Stimulated activated CD8-positive, alpha-beta memory T cell treated with anti-CD3 and anti-CD28 coated beads, Interleukin-2, amount 100 ng/mL, for 48 hours (primary cell): ENCODE measurements at regions not wholly inside any gene's neighbourhood (a gene's known extent, or its start where the extent isn't known, plus 50 kb on each side); places are given as distances from the start of the nearest gene placed in this dataset.
A peak's percentile ranks its signal among the peaks of the same experiment; 100 is the strongest.
"Not testable (repeated sequence)": the region's sequence is repeated elsewhere in the genome, so short reads cannot be mapped to it uniquely, and the experiment has no call there.

ENCODE experiments used
- DNase-seq, 2 donors: peaks; one replicate each; pipeline ENCODE4 v3.0.0-alpha.2; 2020; ENCODE audit warnings: low read depth in 2 of 2

DNA sequence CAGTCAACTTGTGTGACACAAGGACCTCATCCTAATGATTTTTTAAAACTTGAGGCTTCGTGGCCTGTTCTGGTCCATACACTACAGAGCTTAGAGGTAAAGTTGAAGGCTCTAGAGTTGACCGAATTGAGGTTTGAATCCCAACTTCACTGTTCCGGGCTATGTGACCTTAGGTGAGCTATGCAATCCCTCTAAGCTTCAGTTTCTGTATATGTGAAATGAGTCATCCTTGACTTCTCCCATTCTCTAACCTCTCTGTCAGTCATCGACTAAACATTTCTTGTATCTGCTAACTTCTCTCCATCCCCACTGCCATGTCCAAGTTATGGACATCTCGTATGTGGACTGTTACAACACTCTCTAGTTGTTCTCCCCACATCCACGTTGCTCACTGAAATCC, 178.2 kb upstream of the TMEM45B start:
- DNase-seq, result no peak

DNA sequence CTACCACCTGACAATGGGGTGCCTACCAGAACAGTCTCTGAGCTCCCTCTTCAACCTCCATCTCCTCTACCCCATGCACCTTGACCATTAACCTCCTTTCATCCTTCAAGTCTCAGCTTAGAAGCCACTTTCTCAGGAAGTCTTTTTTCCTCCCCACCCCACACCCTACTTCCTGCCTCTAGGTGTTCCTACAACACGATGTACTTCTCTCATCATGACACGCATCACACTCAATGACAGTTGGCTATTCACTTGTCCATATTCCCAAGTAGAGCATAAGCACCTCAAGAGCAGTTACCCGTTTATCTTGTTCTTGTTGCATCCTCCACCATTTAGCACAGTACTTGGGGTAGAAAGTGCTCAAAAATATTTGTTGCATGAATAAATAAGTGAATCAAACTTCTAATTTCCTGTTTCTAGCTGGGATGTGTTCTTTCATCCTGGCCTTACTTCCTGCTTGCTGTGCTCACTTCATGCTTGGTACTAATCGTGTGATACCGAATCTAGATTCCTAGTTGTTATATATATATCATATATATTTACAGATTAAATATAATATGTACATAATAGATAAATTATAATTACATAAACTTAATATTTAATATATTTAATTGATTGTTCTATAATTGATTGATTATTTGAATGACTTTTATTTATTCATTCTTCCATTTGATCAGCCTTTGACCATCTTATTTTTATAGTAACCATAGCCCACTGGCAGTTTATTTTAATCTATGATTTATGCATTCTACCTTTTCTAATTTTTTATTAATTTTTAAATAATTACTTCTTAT, 177.5 kb upstream of the TMEM45B start:
- DNase-seq, result no peak

DNA sequence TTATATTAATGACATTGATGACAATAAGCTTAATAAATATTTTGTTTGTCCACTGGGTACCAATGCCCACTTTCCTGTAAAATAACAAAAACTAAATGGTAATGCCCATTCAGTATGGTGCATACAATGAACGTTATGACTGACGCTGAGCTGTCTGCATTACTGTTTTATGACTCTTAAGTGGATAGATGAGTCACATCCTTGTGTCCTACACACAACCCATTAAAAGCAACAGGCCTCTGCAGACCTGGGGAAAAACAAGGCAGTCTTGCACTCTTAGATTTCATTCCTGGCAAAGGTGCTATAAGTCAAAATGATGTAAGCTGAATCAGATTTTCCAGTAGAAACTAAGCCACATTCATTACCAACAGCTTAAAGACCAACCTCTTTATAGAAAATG, 176.3 kb upstream of the TMEM45B start:
- no peak for DNase-seq

DNA sequence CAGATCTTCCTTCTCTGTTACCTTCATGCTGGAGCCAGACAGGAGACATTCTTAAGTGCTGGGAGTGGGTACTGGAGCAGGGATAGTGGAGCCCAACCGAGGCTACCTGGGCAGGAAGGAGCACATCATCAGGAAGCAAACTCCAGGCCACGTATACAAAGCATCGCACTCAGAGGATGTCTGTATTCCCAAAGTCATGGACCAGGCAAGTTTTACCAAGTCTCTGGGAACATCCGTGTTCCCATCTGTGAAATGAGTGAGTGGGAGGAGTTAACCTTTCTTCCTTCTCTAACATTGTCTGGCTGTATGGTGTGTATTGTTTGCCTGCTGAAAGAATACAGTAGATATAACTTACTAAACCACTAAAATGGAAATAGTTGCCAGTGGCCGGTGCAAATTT, 175.0 kb upstream of the TMEM45B start:
- DNase-seq, result no peak

DNA sequence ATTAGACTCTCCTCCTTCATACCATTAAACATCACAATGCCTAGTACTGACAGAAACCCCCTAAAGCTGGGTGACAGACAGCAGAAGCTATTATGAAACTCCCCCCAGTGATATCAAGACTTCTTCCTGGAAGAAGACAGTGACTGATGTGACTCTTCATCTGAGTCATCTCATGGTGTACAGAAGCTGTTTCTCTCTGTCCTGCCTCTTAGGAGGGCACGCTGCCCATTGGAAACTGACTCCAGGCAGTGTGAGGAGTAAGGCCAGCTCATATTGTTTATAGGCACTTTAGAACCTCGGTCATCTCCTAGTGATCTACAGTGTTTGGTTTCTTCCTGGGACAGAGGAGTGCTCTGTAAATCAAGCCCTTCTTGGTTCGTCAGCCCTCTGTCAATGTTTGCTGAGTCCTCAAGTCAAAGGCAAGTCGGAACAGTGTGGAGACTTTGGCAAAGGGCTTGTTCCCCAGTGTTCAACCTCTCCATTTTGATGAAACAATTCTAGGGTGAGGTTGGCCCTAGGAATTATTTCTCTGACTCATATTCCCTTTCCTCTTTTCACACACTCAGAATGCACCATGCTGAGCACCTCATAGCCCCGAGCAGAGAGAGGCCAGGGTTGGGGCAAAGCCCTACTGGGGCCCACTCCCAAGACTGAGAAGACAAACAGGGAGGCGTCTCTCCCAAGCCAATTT, 172.5 kb upstream of the TMEM45B start:
- DNase-seq, result no peak

DNA sequence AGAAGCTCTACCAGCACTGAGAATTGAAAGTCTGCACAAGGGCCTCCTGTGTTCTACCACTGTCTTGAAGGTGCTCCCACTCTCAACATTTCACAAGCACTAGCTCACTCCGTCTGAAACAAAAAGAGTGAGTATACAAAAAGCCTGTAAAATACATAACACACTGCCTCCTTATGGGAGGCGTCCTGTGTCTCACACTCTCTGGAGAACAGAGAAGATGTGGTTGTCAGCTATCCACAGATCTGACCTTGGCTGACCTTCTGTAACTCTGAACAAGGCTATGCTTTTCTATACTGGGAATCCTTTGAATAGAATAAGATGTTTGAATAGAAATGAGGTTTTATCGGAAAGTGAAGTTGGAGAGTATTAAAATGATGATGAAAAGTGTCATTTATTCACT, 171.3 kb upstream of the TMEM45B start:
- no peak for DNase-seq

DNA sequence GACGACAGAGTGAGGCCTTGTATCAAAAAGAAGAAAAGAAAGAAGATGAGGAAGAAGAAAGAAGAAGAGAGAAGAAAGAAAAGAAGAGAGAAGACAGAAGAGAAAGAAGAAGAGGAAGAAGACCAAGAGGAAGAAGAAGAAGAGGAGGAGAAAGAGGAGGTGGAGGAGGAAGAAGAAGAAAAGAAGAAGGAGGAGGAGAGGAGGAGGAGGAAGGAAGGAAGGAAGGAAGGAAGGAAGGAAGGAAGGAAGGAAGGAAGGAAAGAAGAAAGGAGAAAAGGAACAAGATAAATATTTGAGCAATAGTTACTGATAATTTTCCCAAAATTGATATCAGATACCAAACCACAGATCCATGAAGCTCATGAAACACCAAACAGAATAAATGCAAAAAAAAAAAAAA, 169.7 kb upstream of the TMEM45B start:
- DNase-seq, result no peak

DNA sequence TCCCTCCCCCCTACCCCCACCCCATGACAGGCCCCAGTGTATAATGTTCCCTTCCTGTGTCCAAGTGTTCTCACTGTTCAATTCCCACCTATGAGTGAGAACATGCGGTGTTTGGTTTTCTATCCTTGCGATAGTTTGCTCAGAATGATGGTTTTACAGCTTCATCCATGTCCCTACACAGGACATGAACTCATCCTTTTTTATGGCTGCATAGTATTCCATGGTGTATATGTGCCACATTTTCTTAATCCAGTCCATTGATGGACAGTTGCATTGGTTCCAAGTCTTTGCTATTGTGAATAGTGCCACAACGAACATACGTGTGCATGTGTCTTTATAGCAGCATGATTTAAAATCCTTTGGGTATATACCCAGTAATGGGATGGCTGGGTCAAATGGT, 165.6 kb upstream of the TMEM45B start:
- not testable (repeated sequence) for DNase-seq

DNA sequence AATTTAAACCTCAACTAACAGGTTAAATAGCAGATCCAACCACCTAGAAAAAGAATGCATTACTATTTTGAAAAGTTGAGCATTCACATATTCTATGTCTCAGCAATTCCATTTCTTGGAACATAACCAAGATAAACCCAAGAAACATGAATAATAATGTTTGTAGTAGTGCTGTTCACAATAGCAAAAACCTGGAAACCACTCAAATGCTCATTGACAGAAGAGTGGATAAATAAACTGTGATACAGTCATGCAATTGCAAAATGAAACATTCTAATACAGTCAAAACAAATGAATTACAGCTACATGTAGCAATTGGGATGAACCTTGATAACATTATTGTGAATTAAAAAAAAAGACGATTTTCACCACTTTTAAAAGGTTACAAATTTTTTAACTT, 162.8 kb upstream of the TMEM45B start:
- DNase-seq, result no peak

DNA sequence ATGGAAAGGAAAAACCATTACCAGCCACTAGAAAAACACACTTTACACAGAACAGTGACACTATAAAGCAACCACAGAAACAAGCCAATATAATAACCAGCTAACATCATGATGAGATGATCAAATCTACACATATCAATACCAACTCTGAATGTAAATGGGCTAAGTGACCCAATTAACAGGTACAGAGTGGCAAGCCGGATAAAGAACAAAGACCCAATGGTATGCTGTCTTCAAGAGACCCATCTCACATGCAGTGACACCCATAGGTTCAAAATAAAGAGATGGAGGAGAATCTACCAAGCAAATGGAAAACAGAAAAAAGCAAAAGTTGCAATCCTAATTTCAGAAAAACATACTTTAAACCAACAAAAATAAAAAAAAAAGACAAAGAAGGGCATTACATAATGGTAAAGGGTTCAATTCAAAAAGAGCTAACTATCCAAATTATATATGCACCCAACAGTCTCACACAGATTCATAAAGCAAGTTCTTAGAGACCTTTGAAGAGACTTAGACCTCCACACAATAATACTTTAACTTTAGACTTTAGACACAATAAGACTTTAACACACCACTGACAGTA, 160.3 kb upstream of the TMEM45B start:
- no peak for DNase-seq

DNA sequence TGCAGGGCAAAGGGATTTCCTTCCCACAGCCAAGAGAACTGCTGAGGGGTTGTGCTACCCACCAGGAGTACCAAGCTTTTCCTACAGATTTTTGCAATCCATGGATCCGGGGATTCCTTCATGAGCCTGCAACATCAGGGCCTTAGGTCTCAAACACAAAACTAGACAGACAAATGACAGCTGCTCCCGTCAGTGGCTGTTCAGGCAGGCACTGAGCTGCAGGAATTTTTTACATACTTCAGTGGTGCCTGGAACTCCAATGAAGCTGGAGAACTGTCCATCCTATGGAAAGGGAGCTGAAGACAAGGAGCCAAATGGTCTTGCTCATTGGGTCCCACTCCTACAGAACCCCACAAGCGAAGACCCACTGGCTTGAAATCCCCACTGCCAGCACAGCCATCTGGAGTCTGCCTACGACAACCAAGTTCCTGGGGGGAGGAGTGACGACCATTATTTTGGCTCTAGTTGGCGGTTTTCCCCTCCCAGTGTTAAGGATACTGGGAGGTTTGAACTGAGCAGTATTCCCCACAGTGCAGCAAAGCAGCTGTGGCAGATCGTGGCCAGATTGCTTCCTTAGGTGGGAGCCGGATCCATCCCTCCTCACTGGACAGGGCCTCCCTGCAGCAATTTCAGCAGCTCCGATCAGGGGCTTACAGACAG, 157.7 kb upstream of the TMEM45B start:
- DNase-seq, result no peak

DNA sequence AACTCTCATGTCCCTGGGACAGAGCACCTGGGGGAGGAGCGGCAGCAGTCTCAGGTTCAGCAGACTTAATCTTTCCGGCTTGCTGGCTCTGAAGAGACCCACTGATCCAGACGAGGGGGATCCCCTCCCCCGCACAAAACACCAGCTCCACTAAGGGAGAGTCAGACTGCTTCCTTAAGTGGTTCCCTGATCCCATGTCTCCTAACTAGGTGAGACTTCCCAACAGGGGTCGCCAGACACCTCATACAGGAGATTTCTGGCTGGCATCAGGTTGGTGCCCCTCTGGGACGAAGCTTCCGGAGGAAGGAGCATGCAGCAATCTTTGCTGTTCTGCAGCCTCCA, 157.2 kb upstream of the TMEM45B start:
- DNase-seq, result no peak

DNA sequence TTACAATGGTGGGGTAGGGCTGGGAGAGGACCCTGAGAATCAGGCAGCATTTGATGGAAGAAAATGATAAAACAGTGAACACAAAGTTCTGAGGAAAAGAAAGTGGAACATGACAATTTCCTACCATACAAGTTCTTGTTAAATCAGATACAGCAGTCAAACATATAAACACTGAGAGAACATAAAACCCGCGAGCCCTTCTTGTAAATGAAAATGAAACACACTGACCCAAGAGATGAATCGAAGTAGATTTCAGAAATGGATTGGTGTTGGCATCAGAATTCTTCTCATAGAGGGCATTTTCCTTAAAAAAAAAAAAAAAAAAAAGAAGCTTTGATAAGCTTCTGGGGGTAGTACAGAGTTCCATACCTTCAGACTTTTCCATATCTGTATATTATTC, 134.7 kb upstream of the TMEM45B start:
- no peak for DNase-seq

DNA sequence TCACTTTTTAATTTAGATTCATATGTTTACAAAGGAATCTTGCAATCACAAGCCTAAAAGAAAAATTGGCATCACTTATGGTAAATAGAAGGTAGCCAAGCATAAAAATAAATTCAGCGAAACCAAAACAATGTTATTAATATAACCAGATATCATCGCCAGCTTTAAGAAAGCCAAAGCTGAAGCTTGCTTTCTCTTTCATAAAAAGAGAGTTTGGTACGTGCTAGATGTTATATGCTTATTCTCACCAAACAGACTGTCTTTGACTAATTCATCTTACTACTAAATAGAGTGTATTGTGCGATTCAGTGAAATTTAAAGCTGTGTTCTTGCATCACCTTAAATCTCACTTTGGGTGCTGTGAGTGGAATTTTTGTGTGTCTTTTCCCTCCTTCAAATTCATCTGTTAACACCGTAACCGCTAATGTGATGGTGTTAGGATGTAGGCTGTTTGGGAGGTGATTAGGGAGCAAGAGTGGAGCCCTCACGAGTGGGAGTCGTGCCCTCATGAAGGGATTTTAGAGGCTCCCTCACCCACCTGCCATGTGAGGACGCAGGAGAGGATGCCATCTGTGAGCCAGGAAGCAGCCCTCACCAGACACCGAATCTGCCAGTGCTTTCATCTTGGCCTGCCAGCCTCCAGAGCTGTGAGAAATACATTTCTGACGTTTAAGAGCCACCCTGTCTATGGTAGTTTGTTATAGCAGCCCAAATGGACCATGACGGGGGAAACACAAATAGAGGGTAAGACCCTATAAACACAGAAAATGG, 134.1 kb upstream of the TMEM45B start:
- DNase-seq, result no peak

DNA sequence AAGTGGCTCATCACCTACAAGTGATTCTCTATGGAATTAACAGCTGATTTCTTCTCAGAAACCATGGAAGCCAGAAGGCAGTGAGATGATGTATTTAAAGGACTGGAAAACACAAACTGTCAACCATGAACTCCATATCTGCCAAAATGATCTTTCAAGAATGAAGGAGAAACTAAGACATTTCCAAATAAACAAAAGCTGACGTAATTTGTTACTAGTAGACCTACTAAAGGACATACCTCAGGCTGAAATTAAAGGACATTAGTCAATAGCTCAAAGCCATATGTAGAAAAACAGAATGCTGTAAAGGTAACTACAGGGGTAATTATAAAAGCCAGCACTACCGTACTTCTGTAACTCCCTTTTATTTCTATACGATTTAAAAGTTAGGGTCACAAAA, 129.4 kb upstream of the TMEM45B start:
- DNase-seq, result no peak

DNA sequence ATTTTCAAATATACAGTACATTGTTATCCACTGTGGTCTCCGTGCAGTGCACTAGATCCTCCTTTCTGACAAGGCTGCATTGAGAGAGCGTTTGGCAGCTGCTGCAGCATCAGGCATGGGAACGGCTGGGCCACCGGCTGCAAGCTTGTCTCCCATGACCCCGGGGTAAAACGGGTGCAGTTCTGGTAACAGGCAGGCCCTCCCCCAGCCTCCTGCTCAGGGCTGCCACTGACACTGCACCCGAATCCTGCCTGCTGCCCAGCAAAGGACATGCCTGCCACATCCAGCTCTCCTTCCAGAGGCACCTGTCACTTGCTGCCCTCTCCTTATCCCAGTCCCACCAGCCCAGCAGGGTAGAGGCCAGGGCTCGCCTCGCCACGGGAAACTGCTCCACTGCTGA, 124.5 kb upstream of the TMEM45B start:
- no peak for DNase-seq

DNA sequence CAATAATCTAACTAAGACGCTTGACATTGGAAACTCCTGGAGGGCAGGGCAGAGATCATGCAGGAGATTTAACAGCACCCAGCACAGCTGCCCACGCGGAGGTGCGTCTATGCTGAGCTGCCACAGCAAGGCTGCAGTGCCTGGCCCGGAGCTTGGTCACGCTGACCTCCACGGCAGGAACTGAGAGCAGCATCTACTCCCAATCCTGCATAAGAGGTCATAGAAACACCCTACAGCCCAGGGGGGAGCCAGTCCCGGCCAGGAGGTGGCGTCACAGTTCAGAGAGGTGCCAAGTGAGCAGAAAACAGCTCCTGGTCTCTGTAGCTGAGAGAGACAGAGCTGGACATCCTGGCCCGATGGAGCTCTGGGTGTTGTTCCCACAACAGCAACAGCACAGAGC, 121.1 kb upstream of the TMEM45B start:
- DNase-seq, result no peak

DNA sequence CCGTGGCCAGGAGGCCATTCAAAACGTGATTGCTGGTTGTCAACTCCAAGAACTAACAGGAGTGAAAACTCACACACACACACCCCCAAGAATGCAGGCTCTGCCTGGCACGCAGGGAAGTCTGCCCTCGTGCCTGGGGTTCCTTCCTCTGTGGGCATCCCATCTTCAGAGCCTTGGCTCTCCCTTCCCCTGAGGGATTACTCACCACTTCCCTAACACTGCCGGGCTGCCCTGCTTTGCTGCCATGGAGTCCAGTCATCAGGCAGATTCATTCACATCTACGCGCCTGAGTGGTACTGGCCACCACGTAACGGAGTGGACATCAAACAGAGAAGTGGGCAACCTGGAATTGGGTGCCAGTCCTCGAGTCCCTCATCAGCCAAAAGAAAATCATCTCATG, 120.7 kb upstream of the TMEM45B start:
- no peak for DNase-seq

DNA sequence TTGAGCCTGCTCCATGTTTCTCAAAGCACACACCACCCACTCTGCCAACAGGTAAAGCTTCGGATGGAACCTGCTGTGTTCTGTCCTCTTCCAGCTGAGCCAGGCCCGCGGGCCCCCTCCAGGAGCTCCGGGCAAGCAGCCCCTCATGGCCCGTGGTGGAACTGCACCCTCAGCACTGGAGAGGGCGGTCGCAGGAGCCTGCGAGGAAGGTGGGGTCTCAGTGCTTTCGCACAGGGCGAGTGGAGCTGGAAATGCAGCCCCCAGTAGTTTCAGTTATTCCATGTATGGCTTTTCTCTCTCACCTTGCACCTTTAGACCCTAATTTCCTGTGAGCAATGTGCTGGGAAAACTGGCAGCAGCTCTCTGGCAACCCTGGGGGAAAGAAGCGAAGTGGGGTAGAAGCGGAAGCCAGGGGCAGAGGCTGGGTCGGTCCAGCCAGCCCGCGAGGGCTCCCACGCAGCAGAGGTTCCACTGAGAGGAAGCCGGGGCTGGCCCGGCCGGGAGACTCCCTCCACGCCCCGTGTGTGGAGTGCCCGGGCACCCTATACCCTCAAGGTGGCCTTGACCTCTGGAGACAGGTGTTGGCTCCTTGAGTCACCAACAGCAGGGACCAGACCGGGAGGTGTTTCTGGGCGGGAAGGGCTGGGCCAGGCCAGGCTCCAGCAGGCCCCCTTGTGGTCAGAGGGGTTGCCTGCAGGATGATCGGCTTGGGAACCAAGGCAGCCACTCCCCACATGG, 119.9 kb upstream of the TMEM45B start:
- DNase-seq, result peak; percentile 56 to 61

DNA sequence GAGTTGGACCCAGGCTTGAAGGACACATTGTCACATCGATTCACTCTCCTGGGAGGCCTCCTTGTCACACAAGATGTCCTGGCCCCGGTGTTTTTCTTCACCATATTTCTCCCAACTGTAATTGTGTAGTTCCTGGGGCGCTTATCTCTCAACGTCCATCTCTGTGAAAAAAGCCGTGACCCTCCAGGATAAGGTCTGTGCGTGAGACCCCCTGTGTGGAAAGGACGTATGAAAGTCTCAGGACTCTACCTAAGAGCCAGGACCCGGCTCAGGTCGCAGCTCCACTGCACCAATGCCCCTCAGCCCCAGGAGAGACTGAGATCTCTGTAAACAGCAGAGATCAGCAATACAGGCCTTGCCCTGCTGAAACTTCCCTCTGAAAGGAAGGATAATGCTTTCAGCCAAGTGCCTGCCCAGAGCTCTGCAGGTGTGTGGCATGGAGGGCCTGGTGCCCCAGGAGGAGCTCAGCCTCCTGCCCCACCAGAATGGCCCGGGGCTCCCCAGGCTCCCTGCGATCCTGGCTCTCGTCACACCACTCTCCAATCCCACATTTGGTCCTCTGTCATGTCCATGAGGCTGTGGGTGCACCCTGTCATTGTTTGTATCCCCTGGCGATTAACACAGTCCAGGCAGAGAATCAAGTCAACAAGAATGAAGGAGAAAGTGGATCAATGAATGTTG, 119.2 kb upstream of the TMEM45B start:
- DNase-seq, result no peak

DNA sequence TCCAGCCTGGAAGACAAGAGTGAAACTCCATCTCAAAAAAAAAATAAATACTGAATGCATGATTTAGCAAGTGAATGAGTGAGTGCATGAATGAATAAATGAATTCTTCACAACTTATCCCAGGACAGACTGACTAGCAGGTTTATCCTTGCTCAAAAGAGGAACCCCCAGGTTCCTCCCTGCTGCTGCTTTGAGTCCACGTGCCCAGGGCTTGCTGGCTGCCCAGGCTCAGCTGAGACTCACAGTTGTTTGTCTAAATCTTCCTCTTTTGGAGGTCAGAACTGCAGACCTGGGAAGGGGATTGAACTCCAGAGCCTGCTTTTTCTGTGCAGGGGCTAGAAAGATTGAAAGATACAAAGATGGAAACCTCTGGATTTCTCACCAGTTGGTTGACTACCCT, 117.4 kb upstream of the TMEM45B start:
- DNase-seq, result no peak
